Kidney epithelial cell (primary cell): ENCODE measurements at regions not wholly inside any gene's neighbourhood (a gene's known extent, or its start where the extent isn't known, plus 50 kb on each side); places are given as distances from the start of the nearest gene placed in this dataset.

ENCODE experiments used
- DNase-seq: peaks from one replicate; pipeline ENCODE4 v3.0.0-alpha.2; 2010; ENCODE audit warnings: low read depth
- H3K27me3 ChIP-seq: 2 replicates; pipeline ENCODE4 v1.6.0; 2011; ENCODE audit warnings: low read length; ENCODE audit not compliant: control insufficient read depth, insufficient read depth
- H3K36me3 ChIP-seq: 2 replicates; pipeline ENCODE4 v1.5.1; 2011; ENCODE audit warnings: low read length; ENCODE audit not compliant: control insufficient read depth, insufficient read depth
- H3K4me3 ChIP-seq: 2 replicates; pipeline ENCODE4 v1.5.1; 2011; ENCODE audit warnings: low read depth, mild to moderate bottlenecking, control low read depth, low read length
- CTCF ChIP-seq: IDR thresholded peaks from 2 replicates; pipeline ENCODE4 v1.5.1; 2011; ENCODE audit warnings: mild to moderate bottlenecking, moderate library complexity, low read length, control low read depth, inconsistent platforms; ENCODE audit not compliant: insufficient read depth, poor library complexity, severe bottlenecking

DNA sequence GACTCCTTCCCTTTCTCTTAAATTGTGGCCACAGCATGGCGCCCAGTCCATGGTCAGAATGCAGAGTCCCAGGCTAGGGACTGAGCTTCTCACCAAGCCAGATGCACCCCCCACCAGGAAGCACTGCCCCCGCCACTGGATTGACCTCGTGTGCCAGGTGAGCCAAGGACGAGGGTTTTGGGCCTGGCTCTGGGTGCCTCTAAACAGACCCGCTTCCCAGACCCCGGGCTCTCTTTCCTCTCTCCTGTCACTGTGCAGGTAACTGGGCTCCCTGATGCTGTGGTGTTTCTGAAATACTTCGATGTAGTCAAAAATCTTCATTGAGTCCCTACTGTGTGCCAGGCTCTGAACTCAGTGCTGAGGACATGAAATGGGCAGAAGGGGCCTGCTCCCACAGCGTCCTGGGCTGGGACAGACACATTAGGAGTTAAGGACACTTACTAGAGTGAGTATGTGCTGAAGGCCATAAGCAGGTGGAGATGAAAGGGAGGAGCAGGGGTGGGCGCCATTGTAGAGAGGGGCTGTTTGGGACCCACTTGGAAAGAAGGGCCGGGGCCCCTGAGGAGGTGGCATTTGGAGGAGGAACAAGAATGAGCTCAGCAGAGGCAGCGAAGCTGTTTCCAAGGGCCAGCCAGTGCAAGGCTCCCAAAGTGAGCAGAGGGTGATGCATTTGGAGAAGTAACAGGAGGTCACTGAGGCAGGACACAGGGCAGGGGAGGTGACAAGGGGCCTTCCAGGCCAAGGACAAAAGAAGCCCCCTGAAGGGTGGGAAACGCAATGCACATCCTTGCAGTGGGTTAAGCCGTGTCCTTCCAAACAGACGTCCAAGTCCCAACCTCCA is 217.1 kb downstream of the ANKRD60 start:
- no peak for DNase-seq

DNA sequence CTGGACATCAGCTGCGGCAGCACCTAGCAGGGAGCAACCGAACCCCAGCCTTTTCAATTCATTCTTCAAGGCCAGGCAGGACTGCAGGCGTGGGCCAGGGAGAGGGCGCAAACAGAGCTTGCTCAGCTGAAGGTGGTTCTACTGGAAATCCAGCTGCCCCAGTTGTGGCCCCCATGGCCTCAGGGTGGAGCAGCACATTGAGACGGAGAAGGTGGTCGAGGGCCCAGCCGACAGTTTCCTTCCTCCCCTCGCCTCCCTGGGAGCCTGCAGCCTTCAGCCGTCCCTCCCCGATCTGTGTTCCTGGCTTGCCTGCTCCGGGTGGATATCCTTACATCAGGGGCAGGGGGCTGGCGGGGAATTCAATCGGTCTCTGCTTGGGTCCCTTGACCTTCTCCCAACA is 217.8 kb downstream of the ANKRD60 start:
- H3K27me3 ChIP-seq: no peaks in the 10 kb centered on the region
- no peak overlapping the region for H3K4me3 ChIP-seq
- no peak for TF ChIP-seq CTCF
- H3K36me3 ChIP-seq: no peaks in the 10 kb centered on the region
- DNase-seq: no peak

More for the DNA sequence above, 217.1 kb downstream of the ANKRD60 start:
- H3K4me3 ChIP-seq: no peak overlapping the region
- H3K36me3 ChIP-seq: no peaks in the 10 kb centered on the region
- H3K27me3 ChIP-seq: no peaks in the 10 kb centered on the region
- no peak for TF ChIP-seq CTCF

- H3K27me3 ChIP-seq: no peaks in the 10 kb centered on the region
- TF ChIP-seq CTCF: no peak
- no peak for DNase-seq
- no peak overlapping the region for H3K4me3 ChIP-seq
- no peaks in the 10 kb centered on the region for H3K36me3 ChIP-seq
These were observed 218.3 kb downstream of the ANKRD60 start for GRCh38 chr20:58010186-58010585.

DNA sequence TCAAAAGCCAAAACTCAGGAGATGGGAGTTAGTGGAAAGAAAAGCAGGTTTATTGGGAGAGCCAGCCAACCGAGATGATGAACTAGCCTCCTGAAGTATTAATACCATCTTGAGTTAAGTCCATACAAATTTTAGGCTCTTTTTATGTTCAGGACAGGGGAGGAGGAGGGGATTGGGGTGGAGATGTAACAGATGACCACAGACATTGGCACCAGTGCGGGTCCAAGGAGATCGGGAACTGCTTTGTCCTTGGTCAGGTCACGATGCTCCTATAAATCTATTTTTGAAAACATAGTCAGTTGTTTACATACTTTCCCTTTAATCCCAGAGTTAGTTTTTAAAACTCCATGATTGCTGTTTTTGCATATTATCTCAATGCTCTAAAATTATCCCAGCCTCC is 219.6 kb downstream of the ANKRD60 start:
- no peak for TF ChIP-seq CTCF
- H3K36me3 ChIP-seq: no peaks in the 10 kb centered on the region
- H3K27me3 ChIP-seq: no peaks in the 10 kb centered on the region
- H3K4me3 ChIP-seq: no peak overlapping the region
- DNase-seq: no peak

- no peak for TF ChIP-seq CTCF
- Histone ChIP-seq H3K27me3 (no peaks in the 10 kb centered on the region), H3K4me3 (no peak overlapping the region), H3K36me3 (no peaks in the 10 kb centered on the region)
- no peak for DNase-seq
These were observed 220.0 kb downstream of the ANKRD60 start for GRCh38 chr20:58008413-58008812.

GRCh38 chr20:58007947-58008346 is 220.5 kb downstream of the ANKRD60 start:
- Histone ChIP-seq H3K27me3 (no peaks in the 10 kb centered on the region), H3K36me3 (no peaks in the 10 kb centered on the region)
- no peak for TF ChIP-seq CTCF

More at GRCh38 chr20:58007947-58008346, 220.5 kb downstream of the ANKRD60 start:
- no peak for DNase-seq
- no peak overlapping the region for H3K4me3 ChIP-seq
